ENCODE measurements at regions not wholly inside any gene's neighbourhood (a gene's known extent, or its start where the extent isn't known, plus 50 kb on each side); places are given as distances from the start of the nearest gene placed in this dataset.
"Not testable (repeated sequence)": the region's sequence is repeated elsewhere in the genome, so short reads cannot be mapped to it uniquely, and the experiment has no call there.

DNA sequence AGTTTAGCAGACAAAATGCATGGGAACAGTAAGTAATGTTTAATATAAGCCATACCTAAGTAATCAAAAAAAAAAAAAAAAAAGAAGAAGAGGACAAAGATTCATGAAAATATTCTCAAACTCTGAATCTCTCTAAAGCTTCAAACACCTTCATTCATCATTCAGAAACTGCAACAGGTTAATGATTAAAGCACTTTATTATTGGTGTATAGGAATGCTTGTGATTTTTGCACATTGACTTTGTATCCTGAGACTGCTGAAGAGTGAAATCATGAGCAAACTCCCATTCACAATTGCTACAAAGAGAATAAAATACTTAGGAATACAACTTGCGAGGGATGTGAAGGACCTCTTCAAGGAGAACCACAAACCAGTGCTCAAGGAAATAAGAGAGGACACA is 278.4 kb upstream of the DCN start:
- DNase-seq (ENCODE audit: low read depth in 2 of 2) = no peak

DNA sequence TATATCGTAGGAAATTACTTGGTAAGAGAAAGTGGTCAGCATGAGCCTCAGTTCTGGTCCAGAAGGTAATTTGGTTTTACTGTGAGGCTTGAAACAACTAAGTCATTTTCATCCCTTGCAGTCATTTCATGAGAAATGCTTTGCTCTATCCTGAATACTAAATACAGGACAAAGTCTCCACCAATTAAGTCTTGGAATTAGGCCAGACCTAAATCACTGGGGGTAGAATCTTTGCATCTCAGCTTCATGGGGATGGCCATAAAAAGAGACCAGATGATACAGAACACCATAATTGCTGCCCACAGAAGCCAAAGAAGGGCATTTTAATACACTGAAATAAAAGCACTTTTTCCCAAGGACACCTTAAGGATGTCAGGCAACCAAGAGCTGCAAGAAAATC is 277.9 kb upstream of the DCN start:
- DNase-seq (ENCODE audit: low read depth in 2 of 2) = no peak

DNA sequence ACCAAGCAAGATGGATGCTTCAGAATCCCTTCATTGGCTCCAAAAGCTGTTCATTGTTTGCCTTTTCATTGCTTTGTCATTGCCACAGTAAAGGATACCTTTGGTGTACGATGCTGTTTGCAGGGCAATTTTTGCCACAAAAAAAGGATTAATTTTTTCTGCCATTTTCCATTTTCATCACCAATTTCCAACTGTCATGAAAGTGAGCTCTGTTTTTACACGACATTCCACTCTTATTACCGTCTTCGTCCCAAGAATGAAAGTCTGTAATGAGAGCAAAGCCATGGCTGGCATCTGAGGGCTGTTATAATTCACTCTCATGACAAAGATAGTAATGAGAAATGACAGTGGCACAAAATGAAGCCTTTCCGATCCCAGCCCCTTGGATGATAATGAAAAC is 272.7 kb upstream of the DCN start:
- DNase-seq (ENCODE audit: low read depth in 2 of 2) = no peak

DNA sequence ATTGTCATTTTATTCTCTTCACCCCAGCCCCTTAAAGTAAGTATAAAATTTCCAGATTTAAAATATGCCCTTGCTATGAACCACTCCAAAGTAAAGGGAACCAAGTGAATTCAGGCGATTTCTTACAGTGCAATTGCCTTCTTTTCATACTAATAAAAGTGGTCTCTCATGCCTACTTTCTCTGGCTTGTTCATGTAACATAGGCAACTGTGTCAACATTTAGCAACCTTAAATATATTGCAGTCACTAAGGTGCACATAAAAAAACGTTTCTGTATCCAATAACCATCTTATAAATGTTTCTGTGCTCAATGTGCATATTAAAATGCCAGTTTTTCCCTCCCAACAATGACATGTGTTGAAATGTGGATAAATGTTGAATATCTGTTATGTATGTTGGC is 271.6 kb upstream of the DCN start:
- no peak for DNase-seq (ENCODE audit: low read depth in 2 of 2)

DNA sequence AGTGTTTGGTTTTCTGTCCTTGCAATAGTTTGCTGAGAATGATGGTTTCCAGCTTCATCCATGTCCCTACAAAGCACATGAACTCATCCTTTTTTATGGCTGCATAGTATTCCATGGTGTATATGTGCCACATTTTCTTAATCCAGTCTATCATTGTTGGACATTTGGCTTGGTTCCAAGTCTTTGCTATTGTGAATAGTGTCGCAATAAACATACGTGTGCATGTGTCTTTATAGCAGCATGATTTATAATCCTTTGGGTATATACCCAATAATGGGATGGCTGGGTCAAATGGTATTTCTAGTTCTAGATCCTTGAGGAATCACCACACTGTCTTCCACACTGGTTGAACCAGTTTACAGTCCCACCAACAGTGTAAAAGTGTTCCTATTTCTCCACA is 269.8 kb upstream of the DCN start:
- not testable (repeated sequence) for DNase-seq (ENCODE audit: low read depth in 2 of 2)

DNA sequence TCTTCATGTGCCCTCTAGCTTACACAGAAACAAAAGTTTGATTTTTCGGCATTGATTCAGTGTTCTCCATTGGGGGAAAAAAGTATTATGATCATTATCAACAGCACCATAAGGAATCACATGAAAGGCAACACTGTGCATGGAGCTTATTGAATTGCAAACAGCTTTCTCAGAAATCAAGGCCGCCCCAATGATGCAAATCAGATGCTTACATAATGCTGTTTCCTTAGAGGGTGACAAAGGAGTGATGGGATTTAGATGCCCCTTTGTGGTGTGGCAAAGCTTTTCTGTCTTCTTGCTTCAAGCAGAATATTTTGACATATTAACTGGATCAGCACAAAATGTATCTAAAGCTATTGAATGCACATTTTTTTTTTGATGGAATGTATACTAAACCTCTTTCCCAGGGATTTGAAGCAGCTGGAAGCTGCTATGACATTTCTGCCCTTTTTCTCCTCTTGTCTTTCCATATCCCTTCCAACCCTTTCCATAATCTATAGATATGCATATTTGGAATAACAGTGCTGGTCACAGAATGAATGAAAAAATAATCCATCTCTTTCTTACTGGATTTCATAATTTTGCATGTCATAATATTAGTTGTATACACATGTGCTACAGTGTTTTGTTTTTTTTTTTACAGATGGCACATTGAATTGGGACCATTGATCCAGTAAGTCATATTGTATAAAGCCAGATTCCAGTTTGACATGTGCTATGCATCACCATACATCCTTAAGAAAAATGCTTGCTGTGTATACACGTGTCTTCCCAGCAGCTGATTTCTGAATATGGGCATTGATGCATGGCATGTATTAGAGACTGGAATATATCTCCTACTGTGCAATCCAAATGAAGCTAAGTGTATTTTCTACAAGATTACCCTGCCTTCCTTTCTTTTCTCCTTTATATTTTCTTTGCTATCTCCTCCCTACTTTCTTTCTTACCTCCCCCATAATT is 259.7 kb upstream of the DCN start:
- DNase-seq (ENCODE audit: low read depth in 2 of 2) = no peak

DNA sequence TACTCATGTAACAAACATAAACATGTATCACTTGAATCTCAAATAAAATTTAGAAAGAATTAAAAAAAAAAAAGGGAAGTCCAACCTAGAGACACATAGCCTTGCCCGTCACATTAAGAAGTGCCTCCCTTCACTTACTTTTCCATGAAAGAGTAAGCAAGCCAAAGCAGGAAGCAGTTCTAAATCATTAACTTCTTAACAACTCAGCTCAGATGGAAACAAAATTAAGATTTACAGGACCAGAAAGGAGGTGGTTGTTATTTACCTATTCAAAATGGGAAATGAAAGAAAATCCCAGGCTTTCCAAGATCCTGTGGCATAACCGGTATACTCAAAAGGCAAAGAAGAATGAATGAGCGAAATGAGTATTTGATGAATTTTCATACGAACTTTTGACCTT is 258.6 kb upstream of the DCN start:
- DNase-seq (ENCODE audit: low read depth in 2 of 2) = no peak

DNA sequence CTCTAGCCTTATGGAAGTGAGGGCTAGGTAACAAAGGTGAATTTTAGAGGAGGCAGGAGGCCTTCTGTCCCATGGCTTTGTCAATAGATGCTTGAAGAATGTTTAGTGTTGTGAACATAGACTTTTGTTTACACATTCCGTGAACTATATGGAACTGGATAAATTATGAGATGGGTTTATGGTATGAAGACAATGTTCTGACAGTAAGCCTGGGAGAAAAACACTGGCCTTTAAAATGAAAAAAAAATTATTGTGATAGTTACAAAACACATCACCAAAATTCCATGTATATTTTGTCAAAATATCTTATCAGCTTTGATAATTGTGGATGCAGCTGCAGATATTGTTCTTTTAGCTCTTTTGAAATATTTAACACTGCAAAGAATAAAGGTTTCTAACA is 251.5 kb upstream of the DCN start:
- no peak for DNase-seq (ENCODE audit: low read depth in 2 of 2)

DNA sequence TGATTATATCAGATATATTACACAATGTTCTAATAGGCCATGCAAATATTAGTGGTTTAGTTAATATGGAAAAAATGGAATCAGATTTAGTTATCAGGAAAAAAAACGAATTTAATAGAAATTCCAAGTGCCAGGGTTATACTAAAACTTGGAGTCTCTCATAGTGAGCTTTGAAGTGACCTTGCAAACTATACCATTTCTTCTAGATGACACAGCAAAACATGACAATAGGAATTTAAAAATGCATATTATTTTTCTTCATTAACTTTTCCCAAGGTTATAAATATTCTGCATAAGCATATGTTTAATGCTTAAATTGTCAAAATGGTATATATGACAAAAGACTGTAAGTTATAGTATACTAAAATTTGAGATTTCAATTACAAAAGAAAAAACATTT is 250.1 kb upstream of the DCN start:
- DNase-seq (ENCODE audit: low read depth in 2 of 2) = no peak

DNA sequence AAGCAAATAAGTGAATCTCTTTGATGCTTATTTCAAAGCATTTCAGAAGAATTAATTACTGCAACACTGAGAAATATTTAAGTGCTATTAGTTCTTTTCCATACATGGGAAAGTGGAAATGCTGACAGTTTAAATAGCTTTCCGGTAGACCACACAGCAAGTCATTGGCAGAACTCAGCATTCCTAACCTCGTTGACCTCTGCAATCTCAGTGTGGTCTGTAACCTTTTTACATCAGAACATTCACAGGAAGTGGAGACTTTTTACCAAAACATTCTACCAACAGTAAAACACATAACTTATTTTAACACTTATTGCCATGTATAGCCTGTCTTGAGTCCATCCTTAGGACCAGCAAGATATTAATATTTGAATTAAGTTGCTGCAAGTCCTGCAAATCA is 249.5 kb upstream of the DCN start:
- peak; percentile 51 to 96 for DNase-seq (ENCODE audit: low read depth in 2 of 2)

DNA sequence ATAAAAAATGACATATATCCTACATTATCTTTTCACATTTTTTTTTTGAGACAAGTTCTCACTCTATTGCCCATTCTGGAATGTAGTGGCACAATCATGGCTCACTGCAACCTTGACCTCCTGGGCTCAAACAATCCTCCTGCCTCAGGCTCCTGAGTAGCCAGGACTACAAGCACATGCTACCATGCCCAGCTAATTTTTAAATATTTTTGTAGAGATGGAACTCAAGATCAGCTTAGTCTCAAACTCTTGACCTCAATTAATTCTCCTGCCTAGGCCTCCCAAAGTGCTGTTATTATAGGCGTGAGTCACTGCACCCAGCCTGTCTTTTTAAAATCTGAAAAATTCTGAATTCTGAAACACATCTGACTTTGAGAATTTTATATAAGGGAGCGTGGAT is 241.9 kb upstream of the DCN start:
- no peak for DNase-seq (ENCODE audit: low read depth in 2 of 2)

DNA sequence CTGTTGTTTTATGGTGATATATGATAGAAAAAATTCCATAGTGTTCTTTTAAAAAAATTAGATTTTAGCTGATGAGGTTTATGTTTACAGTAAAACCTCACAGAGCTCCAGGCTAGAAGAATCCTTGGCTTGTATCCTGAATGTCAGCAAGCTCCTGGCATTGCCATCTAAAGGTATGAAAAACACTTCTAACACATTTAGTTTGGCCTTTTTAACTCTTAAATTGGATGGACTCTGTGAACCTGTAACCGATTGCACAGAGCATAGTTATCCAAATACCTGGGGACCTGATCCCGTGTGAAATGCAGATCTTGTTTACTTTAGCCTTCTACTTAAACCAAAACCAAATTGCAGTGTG is 241.1 kb upstream of the DCN start:
- DNase-seq (ENCODE audit: low read depth in 2 of 2) = no peak

DNA sequence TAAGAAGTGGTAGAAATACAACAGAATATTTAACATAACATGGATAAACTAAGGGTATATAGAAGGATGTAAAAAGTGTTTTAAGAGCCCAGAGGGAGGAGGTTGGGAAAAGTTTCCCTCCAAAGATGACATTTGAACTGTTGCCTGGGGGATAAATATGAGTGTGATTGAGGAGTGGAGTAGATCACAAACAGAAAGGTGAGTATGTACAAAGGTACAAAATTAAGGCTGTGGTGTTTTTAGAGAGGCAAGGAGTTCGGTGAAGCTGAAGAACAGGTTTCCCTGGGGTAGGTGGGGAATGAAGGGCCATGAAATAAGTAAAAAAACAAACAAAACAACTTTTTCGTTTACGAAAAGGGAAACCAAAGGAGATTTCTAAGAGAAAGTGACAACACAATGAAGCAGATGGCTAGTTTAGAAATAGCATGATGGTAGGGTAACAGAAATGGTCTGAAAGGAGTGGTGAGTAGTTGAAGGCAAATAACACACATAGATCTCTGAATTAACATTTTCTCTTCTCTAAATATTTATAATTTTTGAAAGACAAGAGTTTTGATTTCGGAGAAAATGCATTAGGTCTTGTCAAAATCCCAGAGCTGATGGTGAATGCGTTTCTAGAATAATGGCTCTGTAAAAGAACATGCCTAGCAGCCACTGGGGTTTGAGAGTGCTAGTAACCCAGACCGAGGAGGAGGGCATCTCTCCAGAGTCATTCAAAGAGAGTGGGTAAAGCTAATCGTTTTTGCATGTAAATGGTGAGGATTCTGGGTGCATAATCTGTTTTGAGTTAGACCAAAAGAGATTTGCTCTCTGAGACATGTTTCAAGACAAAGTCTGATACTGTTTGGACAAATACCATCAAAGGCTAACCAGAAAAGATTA is 240.4 kb upstream of the DCN start:
- no peak for DNase-seq (ENCODE audit: low read depth in 2 of 2)

DNA sequence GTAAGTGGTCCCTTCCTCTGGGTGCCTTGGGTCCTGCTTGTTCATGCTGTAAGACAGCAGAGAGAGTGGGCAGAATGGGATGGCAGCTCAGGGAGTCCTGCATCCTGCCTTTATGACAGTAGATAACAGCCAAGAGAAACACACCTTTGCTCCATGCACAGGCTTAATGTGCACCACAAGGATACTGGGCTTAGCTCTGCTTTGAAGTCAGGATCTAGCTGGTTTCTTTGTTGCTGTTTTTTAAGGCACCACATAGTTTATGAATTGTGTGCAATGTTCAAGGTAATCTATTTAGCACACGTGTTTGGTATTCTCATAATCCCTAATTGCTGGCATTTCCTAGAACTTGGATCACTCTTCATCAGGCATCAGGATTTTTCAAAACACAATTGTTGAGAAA is 239.5 kb upstream of the DCN start:
- no peak for DNase-seq (ENCODE audit: low read depth in 2 of 2)

DNA sequence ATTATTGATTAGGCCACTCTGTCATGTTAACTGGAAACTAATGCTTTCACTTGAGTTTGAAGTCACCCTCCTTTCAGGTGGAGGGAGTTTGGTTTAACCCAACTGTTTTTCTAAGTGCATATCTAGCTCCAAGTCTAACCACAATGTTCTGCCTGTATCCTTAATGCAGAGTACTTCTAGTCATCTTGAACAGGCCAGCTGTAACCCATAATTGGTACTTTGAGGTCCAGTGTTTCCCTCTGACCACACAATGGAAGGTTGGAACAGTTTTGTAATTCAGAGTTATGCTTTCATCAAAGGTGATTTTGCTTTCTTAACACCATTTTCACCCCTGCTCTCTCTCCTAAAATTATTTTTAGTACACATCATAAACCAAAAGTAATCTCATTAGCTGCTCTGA is 237.2 kb upstream of the DCN start:
- DNase-seq (ENCODE audit: low read depth in 2 of 2) = no peak

DNA sequence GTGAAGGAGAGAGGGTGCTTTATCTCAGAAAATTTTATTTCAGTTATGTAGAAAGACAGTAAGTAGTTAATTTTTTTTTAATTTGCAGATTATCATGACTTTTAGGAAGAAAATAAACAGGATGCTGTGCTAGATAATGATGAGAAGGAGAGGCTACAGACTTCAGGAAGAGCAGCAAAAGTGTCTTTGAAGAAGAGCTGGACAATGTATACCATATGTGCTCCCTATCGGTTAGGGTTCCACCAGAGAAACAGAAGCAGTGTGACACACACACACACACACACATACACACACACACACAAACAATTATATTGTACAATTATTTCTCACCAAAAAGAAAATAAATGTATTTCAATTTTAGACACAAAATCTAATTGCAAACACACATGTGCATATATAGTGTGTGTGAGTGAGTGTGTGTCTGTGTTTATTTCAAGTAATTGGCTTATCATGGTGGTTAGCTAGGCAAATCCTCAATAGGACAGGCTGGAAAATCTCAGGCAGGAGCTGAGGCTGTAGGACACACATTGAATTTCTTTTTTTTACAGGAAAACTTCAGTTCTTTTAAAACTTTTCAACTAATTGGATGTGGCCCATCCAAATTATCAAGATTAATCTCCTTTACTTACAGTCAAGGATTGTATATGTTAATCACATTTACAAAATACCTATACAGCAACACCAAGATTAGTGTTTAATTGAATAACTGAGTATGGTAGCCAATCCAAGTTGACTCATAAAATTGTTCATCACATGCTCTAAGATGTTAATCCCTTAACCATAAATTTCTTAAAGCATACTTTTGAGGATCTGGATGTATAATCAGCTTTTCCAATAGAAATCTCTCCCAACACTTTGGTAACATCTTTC is 235.8 kb upstream of the DCN start:
- no peak for DNase-seq (ENCODE audit: low read depth in 2 of 2)

DNA sequence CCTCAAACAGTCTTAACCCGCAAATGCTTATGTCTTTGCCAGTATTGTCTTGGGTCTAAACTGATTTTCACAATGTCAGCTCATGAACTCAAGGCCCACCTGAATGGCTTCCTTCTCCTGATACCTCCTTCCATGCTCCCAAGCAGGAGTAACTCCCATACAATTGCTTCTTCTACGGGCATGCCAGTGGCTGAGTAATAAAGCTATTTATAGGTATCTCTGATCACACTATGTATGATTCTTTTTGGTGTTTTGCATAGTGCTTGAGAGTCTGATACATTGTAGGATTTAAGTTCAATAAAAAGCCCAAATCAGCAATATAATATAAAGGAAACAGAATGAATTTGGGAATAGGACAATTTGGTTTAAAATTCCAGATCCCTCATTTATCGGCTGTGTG is 235.0 kb upstream of the DCN start:
- DNase-seq (ENCODE audit: low read depth in 2 of 2) = no peak

DNA sequence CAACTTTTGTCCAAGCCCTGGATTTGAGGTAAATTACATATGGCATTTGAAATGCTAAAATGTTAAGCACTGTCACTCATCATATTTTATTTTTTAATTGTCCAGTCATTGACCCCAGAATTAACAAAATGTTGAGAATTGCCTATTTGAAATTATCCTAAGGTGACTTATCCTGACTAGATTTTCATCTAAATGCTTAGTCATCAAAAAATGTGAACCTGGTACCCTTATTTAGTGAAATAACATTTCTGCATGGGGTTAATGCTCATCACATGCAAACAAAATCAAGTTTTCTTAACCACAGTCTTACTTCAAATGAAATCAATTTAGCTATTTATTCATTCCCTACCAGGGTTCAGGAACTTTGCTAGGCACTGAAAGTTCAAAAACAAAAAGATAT is 232.0 kb upstream of the DCN start:
- DNase-seq (ENCODE audit: low read depth in 2 of 2) = no peak

DNA sequence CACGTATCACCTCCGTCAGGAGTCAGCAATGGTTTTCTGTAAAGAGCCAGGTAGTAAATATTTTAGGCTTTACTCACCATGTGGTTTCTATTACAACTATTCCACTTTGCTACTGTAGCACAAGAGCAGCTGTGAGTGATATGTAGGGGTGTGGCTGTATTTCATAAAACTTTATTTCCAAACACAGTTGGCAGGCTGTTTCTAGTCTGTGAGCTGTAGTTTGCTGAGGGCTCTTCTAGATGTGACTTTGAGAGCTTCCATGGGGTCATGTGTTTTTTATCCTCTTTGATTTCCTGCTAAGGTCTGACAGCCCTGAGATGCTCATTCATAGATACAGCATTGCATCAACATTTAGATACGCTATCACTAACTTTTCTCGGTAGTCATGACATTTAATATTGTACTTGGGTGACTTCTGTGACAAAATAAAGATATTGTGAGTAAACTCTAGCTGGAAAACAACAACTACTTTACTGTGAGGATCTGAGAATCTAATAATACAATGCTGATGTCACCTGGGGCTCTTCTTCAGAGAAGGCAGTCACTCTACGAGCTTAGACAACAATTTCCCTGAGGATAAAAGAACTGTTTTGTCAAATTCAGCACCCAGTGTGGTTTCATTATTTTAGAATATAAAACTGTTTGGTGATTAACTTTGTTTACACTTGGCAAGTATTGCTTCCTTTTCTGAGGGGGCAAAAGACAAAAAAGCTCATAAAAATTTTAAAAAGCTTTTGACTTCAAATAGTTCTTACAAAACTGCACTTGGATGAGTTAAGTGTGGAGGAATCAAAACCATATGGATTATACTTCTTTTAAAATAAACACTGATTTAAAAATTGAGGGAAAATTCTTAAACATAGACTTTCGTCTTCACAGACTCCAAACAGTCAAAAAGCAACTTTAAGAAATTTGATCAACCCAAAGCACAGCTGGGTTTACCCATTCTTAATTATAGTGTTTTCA is 231.2 kb upstream of the DCN start:
- DNase-seq (ENCODE audit: low read depth in 2 of 2) = no peak

DNA sequence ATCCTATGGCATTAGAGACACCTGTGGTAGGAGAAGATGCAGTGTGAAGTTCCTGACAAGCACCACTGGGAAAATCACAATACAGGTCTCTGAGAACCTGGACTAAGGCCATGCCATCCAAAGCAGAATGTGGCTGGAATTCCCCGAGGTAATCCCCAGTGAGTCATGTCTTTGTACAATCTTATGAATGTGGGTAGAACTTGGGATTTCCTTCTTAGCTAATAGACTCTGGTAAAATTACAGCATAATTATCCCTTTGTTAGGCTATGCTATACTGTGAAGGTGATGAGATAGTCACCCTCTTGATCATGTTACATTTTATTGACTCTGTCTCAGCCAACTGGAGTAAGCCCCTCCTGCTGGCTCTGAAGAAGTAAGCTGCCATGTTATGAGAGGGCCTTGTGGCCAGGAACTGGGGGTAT is 224.3 kb upstream of the DCN start:
- DNase-seq (ENCODE audit: low read depth in 2 of 2) = peak in 1 of 2 donors; percentile 43

DNA sequence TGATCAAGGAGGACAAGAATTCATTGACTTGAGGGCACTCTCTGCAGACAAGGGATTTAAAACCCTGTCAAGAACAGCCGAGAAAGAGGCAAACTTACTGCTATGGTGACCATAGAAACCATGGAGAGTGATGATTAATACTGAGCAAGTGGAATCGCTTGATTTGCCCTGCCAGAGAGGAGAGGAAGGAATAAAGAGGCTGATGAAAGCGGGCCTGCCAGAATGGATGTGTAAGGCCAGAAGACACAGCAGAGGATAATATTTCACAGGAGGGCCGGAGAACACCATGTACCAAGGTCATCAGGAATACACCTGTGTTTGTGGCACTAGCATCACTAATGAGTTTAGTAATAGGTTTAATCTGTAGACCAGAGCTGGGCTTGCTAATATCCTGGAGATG is 221.8 kb upstream of the DCN start:
- no peak for DNase-seq (ENCODE audit: low read depth in 2 of 2)

All from lung microvascular endothelial cell (primary cell).